GM18867 (cell line): ENCODE measurements at regions not wholly inside any gene's neighbourhood (a gene's known extent, or its start where the extent isn't known, plus 50 kb on each side); places are given as distances from the start of the nearest gene placed in this dataset.
"Not testable (repeated sequence)": the region's sequence is repeated elsewhere in the genome, so short reads cannot be mapped to it uniquely, and the experiment has no call there.

Experiments used
- ATAC-seq: cut with Tn5 transposase; IDR thresholded peaks from one replicate; pipeline ENCODE4 v1.9.1; 2021; ENCODE audit warnings: mild to moderate bottlenecking, moderate library complexity; ENCODE audit not compliant: unreplicated experiment

- ATAC-seq = not testable (repeated sequence)
Measured at GRCh38 chr4:159030297-159030696, 72.6 kb upstream of the RAPGEF2 start.

GRCh38 chr4:159035570-159035969 is 67.3 kb upstream of the RAPGEF2 start:
- ATAC-seq = peak; percentile 71

- no peak for ATAC-seq
Measured at GRCh38 chr4:159038536-159038935, 64.3 kb upstream of the RAPGEF2 start.

GRCh38 chr4:159041054-159042034 is 61.5 kb upstream of the RAPGEF2 start:
- no peak for ATAC-seq

GRCh38 chr4:159042097-159042605 is 60.7 kb upstream of the RAPGEF2 start:
- ATAC-seq = peak; percentile 37

- ATAC-seq = no peak
Measured at GRCh38 chr4:159042868-159043267, 60.0 kb upstream of the RAPGEF2 start.

GRCh38 chr4:159043861-159044260 is 59.0 kb upstream of the RAPGEF2 start:
- ATAC-seq = no peak

- peak; percentile 51 for ATAC-seq
Measured at GRCh38 chr4:159045321-159045720, 57.6 kb upstream of the RAPGEF2 start.

GRCh38 chr4:159046683-159047082 is 56.2 kb upstream of the RAPGEF2 start:
- ATAC-seq = no peak

- ATAC-seq = no peak
Measured at GRCh38 chr4:159047478-159048165, 55.3 kb upstream of the RAPGEF2 start.

- ATAC-seq = no peak
Measured at GRCh38 chr4:159048166-159048886, 54.6 kb upstream of the RAPGEF2 start.

GRCh38 chr4:159049780-159050375 is 53.0 kb upstream of the RAPGEF2 start:
- no peak for ATAC-seq

- peak; percentile 86 for ATAC-seq
Measured at GRCh38 chr4:159051245-159052071, 51.4 kb upstream of the RAPGEF2 start.

- ATAC-seq = peak; percentile 47
Measured at GRCh38 chr4:159052315-159052714, 50.6 kb upstream of the RAPGEF2 start.
